GM19452 (cell line): ENCODE measurements at regions not wholly inside any gene's neighbourhood (a gene's known extent, or its start where the extent isn't known, plus 50 kb on each side); places are given as distances from the start of the nearest gene placed in this dataset.
"Not testable (repeated sequence)": the region's sequence is repeated elsewhere in the genome, so short reads cannot be mapped to it uniquely, and the experiment has no call there.

Source experiments
- ATAC-seq: cut with Tn5 transposase; IDR thresholded peaks from one replicate; pipeline ENCODE4 v1.9.1; 2021; ENCODE audit not compliant: unreplicated experiment

GRCh38 chr4:104330125-104330905 lies 164.4 kb downstream of the CXXC4 start:
- ATAC-seq = no peak

- ATAC-seq = not testable (repeated sequence)
Measured at GRCh38 chr4:104326991-104327694, 167.6 kb downstream of the CXXC4 start.

- no peak for ATAC-seq
Measured at GRCh38 chr4:104302731-104303130, 192.0 kb downstream of the CXXC4 start.

- ATAC-seq = no peak
Measured at GRCh38 chr4:104294811-104295210, 199.9 kb downstream of the CXXC4 start.

GRCh38 chr4:104286867-104287266 lies 207.8 kb downstream of the CXXC4 start:
- ATAC-seq = no peak

GRCh38 chr4:104283303-104283702 lies 211.4 kb downstream of the CXXC4 start:
- ATAC-seq = no peak

- no peak for ATAC-seq
Measured at GRCh38 chr4:104279744-104280143, 214.9 kb downstream of the CXXC4 start.

- no peak for ATAC-seq
Measured at GRCh38 chr4:104272966-104273365, 221.7 kb downstream of the CXXC4 start.

- ATAC-seq = not testable (repeated sequence)
Measured at GRCh38 chr4:104269603-104270002, 225.1 kb downstream of the CXXC4 start.

- ATAC-seq = no peak
Measured at GRCh38 chr4:104263100-104263499, 231.6 kb downstream of the CXXC4 start.

GRCh38 chr4:104262678-104263077 lies 232.0 kb downstream of the CXXC4 start:
- ATAC-seq = no peak

- no peak for ATAC-seq
Measured at GRCh38 chr4:104248726-104249125, 246.0 kb downstream of the CXXC4 start.

GRCh38 chr4:104235967-104236366 lies 258.7 kb downstream of the CXXC4 start:
- no peak for ATAC-seq

- ATAC-seq = no peak
Measured at GRCh38 chr4:104217526-104217925, 277.2 kb downstream of the CXXC4 start.

GRCh38 chr4:104211657-104212056 lies 283.0 kb downstream of the CXXC4 start:
- no peak for ATAC-seq

- ATAC-seq = no peak
Measured at GRCh38 chr4:104210420-104210819, 284.3 kb downstream of the CXXC4 start.

GRCh38 chr4:104206784-104207183 lies 287.9 kb downstream of the CXXC4 start:
- no peak for ATAC-seq

- ATAC-seq = no peak
Measured at GRCh38 chr4:104205116-104205515, 289.6 kb downstream of the CXXC4 start.

GRCh38 chr4:104188301-104188700 lies 306.4 kb downstream of the CXXC4 start:
- no peak for ATAC-seq

GRCh38 chr4:104169437-104169836 lies 325.3 kb downstream of the CXXC4 start:
- ATAC-seq = no peak

GRCh38 chr4:104166749-104167148 lies 327.9 kb downstream of the CXXC4 start:
- no peak for ATAC-seq

- no peak for ATAC-seq
Measured at GRCh38 chr4:104163820-104164219, 330.9 kb downstream of the CXXC4 start.
